Spleen (tissue), 11 donors: ENCODE measurements at regions not wholly inside any gene's neighbourhood (a gene's known extent, or its start where the extent isn't known, plus 50 kb on each side); places are given as distances from the start of the nearest gene placed in this dataset.
A peak's percentile ranks its signal among the peaks of the same experiment; 100 is the strongest.

Source experiments
- DNase-seq: peaks from one replicate; pipeline ENCODE4 v3.0.0-alpha.2; 2020
- H3K27ac ChIP-seq, 8 donors: fragments of 200-600 bp; sonication (generic) in 7 of 8; 1 replicate in 4 of 8; 2 replicates in 4 of 8; pipeline versions ENCODE4 v1.5.0 to v1.8.0; 2016 to 2021; ENCODE audit warnings: inconsistent platforms in 4 of 8, mild to moderate bottlenecking in 4 of 8, moderate library complexity in 1 of 8
- H3K27me3 ChIP-seq, 7 donors: fragments of 200-600 bp; sonication (generic) in 6 of 7; replicated peaks in 1 of 7; 1 replicate in 4 of 7; 2 replicates in 3 of 7; pipeline versions ENCODE4 v1.5.0 to v1.8.0; 2016 to 2021; ENCODE audit warnings: inconsistent platforms in 3 of 7, mild to moderate bottlenecking in 1 of 7
- H3K36me3 ChIP-seq, 6 donors: fragments of 200-600 bp; sonication (generic) in 5 of 6; 1 replicate in 4 of 6; 2 replicates in 2 of 6; pipeline versions ENCODE4 v1.5.0 to v1.8.0; 2016 to 2021; ENCODE audit warnings: inconsistent platforms in 2 of 6
- H3K4me1 ChIP-seq, 6 donors: fragments of 200-600 bp; sonication (generic) in 5 of 6; 1 replicate in 3 of 6; 2 replicates in 3 of 6; pipeline versions ENCODE4 v1.5.0 to v1.8.0; 2016 to 2021; ENCODE audit warnings: inconsistent platforms in 3 of 6
- H3K4me3 ChIP-seq, 8 donors: fragments of 200-600 bp; sonication (generic) in 7 of 8; 1 replicate in 4 of 8; 2 replicates in 4 of 8; pipeline versions ENCODE4 v1.5.0 to v1.8.0; 2016 to 2021; ENCODE audit warnings: inconsistent platforms in 4 of 8, mild to moderate bottlenecking in 4 of 8, moderate library complexity in 2 of 8
- H3K9me3 ChIP-seq, 8 donors: fragments of 200-600 bp; sonication (generic) in 7 of 8; 1 replicate in 4 of 8; 2 replicates in 4 of 8; pipeline versions ENCODE4 v1.5.0 to v1.8.0; 2016 to 2021; ENCODE audit warnings: inconsistent platforms in 4 of 8
- CTCF ChIP-seq, 11 experiments: fragments of 200-600 bp in 7 of 11; fragments of 450-650 bp in 4 of 11; sonication (generic) in 4 of 11; IDR thresholded peaks in 8 of 11; conservative IDR thresholded peaks in 3 of 11; 1 replicate in 7 of 11; 2 replicates in 4 of 11; pipeline versions ENCODE4 v1.4.0 to v1.8.0; 2016 to 2021; ENCODE audit warnings: antibody characterized with exemption in 11 of 11, inconsistent platforms in 4 of 11, mild to moderate bottlenecking in 1 of 11
- POLR2A ChIP-seq, 3 donors: fragments of 450-650 bp; IDR thresholded peaks; one replicate each; pipeline ENCODE4 v1.5.1; 2017; ENCODE audit warnings: antibody characterized with exemption in 3 of 3, mild to moderate bottlenecking in 1 of 3
- POLR2AphosphoS5 ChIP-seq, 3 donors: sonication (generic); formaldehyde crosslinking; IDR thresholded peaks; one replicate each; pipeline ENCODE4 v1.5.1; 2017; ENCODE audit warnings: antibody characterized with exemption in 3 of 3
- WGBS, 5 donors: extraction: QIAGEN DNeasy Blood & Tissue Kit in 3 of 5; methylation state at CpG; one replicate each; pipeline versions ENCODE4 v1.1.5 to v1.1.7; 2013 to 2018; 5-methylcytosine and 5-hydroxymethylcytosine counted together
- intact Hi-C: fragments of 100-400 bp; cut with DNase I; formaldehyde crosslinking; loops from one replicate; pipeline ENCODE4 v1.15.0; 2023; ENCODE audit warnings: low total_unique reads
- donor health status: healthy with polysubstance abuse.
- donor health status: DM: no; HTN: no; CAD: no; lungs with moderate emphysema.
- donor health status: DM: no; HTN: no; CAD: no.
- donor health status: Bipolar disorder and iron deficiency.
- donor health status: healthy.
- donor health status: DM: no; HTN: no; CAD: no.
- donor health status: DM: yes; HTN: yes; CAD: no.

GRCh38 chrX:42955349-42955748 lies 177.4 kb upstream of the PPP1R2C start:
- Histone ChIP-seq H3K27ac (peak overlapping the region in 7 of 8 donors; percentile 46 to 66 (median 62)), H3K9me3 (peaks cover 0 to 9% (median 0%) of the 10 kb centered on the region in 8 donors), H3K27me3 (no peaks in the 10 kb centered on the region), H3K4me3 (no peak overlapping the region), H3K36me3 (no peaks in the 10 kb centered on the region), H3K4me1 (peaks cover 0 to 23% (median 7%) of the 10 kb centered on the region in 6 donors)
- WGBS, 5 donors: 10 to 36% (median 32%) methylated on average over 2 of the region's 2 CpGs
- no peak for DNase-seq
- intact Hi-C loops: no loop called here
- TF ChIP-seq CTCF (IDR thresholded peaks at IDR 0.05 in 8 of 11, conservative IDR thresholded peaks at IDR 0.05 in 3 of 11): no peak
- no peak for TF ChIP-seq POLR2AphosphoS5 (IDR thresholded peaks at IDR 0.05)
- TF ChIP-seq POLR2A (IDR thresholded peaks at IDR 0.05): no peak

GRCh38 chrX:42967681-42968300 lies 189.8 kb upstream of the PPP1R2C start:
- TF ChIP-seq POLR2A (IDR thresholded peaks at IDR 0.05) (no peak), CTCF (IDR thresholded peaks at IDR 0.05 in 8 of 11, conservative IDR thresholded peaks at IDR 0.05 in 3 of 11) (no peak), POLR2AphosphoS5 (IDR thresholded peaks at IDR 0.05) (no peak)
- no peak for DNase-seq
- intact Hi-C loops: no loop called here
- no peaks in the 10 kb centered on the region for H3K27me3 ChIP-seq
- no peak overlapping the region for H3K27ac ChIP-seq
- H3K9me3 ChIP-seq: peaks cover 0 to 10% (median 0%) of the 10 kb centered on the region in 8 donors
- H3K4me1 ChIP-seq: no peaks in the 10 kb centered on the region
- H3K36me3 ChIP-seq: no peaks in the 10 kb centered on the region
- H3K4me3 ChIP-seq: no peak overlapping the region
- WGBS, 5 donors: 66 to 76% (median 68%) methylated on average over 2 of the region's 2 CpGs

DNA sequence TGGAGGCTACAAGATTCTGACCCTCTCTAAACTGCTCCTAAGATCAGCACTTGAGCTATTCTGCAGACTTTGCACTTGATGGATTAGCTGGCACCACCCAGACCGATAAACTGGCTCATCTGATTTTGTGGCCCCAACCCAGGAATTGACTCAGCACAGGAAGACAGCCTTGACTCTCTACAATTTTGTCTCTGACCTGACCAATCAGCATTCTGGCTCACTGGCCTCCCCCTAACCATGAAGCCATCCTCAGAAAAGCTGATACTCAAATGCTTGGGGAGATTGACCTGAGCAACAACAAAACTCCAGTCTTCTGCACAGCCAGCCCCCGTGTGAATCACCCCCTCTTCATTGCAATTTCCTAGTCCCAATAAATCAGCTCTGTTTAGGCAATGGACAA lies 195.4 kb upstream of the PPP1R2C start:
- intact Hi-C loops: no loop called here
- 60 to 87% (median 74%) methylated on average over 2 of the region's 2 CpGs for WGBS, 5 donors
- DNase-seq: no peak
- Histone ChIP-seq H3K9me3 (peaks cover 0 to 19% (median 0%) of the 10 kb centered on the region in 8 donors), H3K4me3 (no peak overlapping the region), H3K27me3 (no peaks in the 10 kb centered on the region), H3K4me1 (peaks cover 0 to 6% (median 0%) of the 10 kb centered on the region in 6 donors), H3K36me3 (no peaks in the 10 kb centered on the region), H3K27ac (no peak overlapping the region)
- TF ChIP-seq CTCF (IDR thresholded peaks at IDR 0.05 in 8 of 11, conservative IDR thresholded peaks at IDR 0.05 in 3 of 11) (no peak), POLR2AphosphoS5 (IDR thresholded peaks at IDR 0.05) (no peak), POLR2A (IDR thresholded peaks at IDR 0.05) (no peak)

DNA sequence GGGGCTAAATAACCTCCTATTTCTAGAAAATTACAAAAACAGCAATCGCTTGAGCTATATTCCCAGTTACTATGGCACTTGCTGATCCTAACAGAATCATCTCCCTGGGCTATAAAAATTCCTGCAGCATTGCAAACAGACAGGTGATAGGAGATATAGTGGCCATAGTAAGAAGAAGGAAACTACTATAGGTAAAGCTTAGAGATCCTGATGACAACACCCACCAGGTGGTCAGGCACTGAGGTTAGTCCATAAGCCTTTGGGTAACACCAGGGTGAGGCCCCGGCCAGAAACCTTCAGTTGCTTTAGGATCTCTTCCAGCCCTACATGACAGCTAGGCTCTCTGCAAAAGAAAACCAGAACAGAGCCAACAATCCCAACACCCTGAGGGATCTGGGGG lies 197.9 kb upstream of the PPP1R2C start:
- 80 to 100% (median 95%) methylated on average over 1 to 2 of the region's 2 CpGs for WGBS, 5 donors
- intact Hi-C loops: no loop called here
- H3K36me3 ChIP-seq: no peaks in the 10 kb centered on the region

More for the DNA sequence above, 197.9 kb upstream of the PPP1R2C start:
- Histone ChIP-seq H3K9me3 (peaks cover 0 to 15% (median 0%) of the 10 kb centered on the region in 8 donors), H3K4me1 (peaks cover 0 to 6% (median 0%) of the 10 kb centered on the region in 6 donors), H3K4me3 (no peak overlapping the region), H3K27ac (no peak overlapping the region), H3K27me3 (no peaks in the 10 kb centered on the region)
- TF ChIP-seq POLR2A (IDR thresholded peaks at IDR 0.05) (no peak), CTCF (IDR thresholded peaks at IDR 0.05 in 8 of 11, conservative IDR thresholded peaks at IDR 0.05 in 3 of 11) (no peak), POLR2AphosphoS5 (IDR thresholded peaks at IDR 0.05) (no peak)
- DNase-seq: no peak
